ENCODE measurements at regions not wholly inside any gene's neighbourhood (a gene's known extent, or its start where the extent isn't known, plus 50 kb on each side); places are given as distances from the start of the nearest gene placed in this dataset.

GRCh38 chr16:89043636-89044417, 49.8 kb upstream of the ACSF3 start:
- DNase-seq (ENCODE audit: low read depth in 1 of 2, low spot score in 1 of 2): no peak
